SU-DHL-6 (cell line): ENCODE measurements at regions not wholly inside any gene's neighbourhood (a gene's known extent, or its start where the extent isn't known, plus 50 kb on each side); places are given as distances from the start of the nearest gene placed in this dataset.
"Not testable (repeated sequence)": the region's sequence is repeated elsewhere in the genome, so short reads cannot be mapped to it uniquely, and the experiment has no call there.

ENCODE experiments used
- H2AFZ ChIP-seq: fragments of 200-600 bp; sonication (generic); 2 replicates; pipeline ENCODE4 v1.6.1; 2014; ENCODE audit warnings: low read depth, mild to moderate bottlenecking, moderate library complexity, mixed read lengths, antibody characterized with exemption, low read length; ENCODE audit not compliant: severe bottlenecking
- H3F3A ChIP-seq: fragments of 200-600 bp; shearing (Covaris generic); 2 replicates; pipeline ENCODE4 v1.6.0; 2016; ENCODE audit warnings: antibody characterized with exemption, mild to moderate bottlenecking; ENCODE audit not compliant: insufficient read depth
- H3K27ac ChIP-seq: fragments of 200-600 bp; sonication (generic); 2 replicates; pipeline ENCODE4 v1.5.1; 2016; ENCODE audit warnings: low read depth, mild to moderate bottlenecking, low read length, moderate library complexity, mixed read lengths
- H3K27me3 ChIP-seq: fragments of 200-600 bp; sonication (generic), shearing (Covaris generic); 2 replicates; pipeline ENCODE4 v1.6.0; 2014; ENCODE audit warnings: mild to moderate bottlenecking, low read length
- H3K36me3 ChIP-seq: fragments of 200-600 bp; sonication (generic); 2 replicates; pipeline ENCODE4 v1.6.1; 2014; ENCODE audit warnings: mild to moderate bottlenecking, low read length, mixed read lengths
- H3K4me2 ChIP-seq: fragments of 300-600, 200-600 bp; shearing (Covaris generic), sonication (generic); 2 replicates; pipeline ENCODE4 v1.6.0; 2014; ENCODE audit warnings: low read length, low read depth, mild to moderate bottlenecking; ENCODE audit not compliant: poor library complexity, severe bottlenecking
- H3K4me3 ChIP-seq: fragments of 200-600 bp; sonication (generic); 2 replicates; pipeline ENCODE4 v1.5.1; 2014; ENCODE audit warnings: antibody characterized with exemption, low read length, mild to moderate bottlenecking, mixed read lengths; ENCODE audit not compliant: insufficient read depth, poor library complexity, severe bottlenecking
- H3K79me2 ChIP-seq: fragments of 200-600 bp; sonication (generic); 2 replicates; pipeline ENCODE4 v1.6.1; 2014; ENCODE audit warnings: mild to moderate bottlenecking, low read length, moderate library complexity; ENCODE audit not compliant: insufficient read depth
- H3K9ac ChIP-seq: fragments of 200-600 bp; sonication (generic); 2 replicates; pipeline ENCODE4 v1.7.0; 2014; ENCODE audit warnings: mild to moderate bottlenecking, low read length
- H3K9me2 ChIP-seq: fragments of 200-600 bp; sonication (generic); replicated peaks from 2 replicates; pipeline ENCODE4 v1.6.1; 2014; ENCODE audit warnings: low read length; ENCODE audit not compliant: insufficient read depth
- H3K9me3 ChIP-seq: fragments of 200-600 bp; sonication (generic); 2 replicates; pipeline ENCODE4 v1.6.1; 2014; ENCODE audit warnings: low read length, mixed read lengths; ENCODE audit not compliant: insufficient read depth
- H4K20me1 ChIP-seq: fragments of 200-600 bp; sonication (generic); 2 replicates; pipeline ENCODE4 v1.6.1; 2014; ENCODE audit warnings: low read depth, mild to moderate bottlenecking, antibody characterized with exemption, low read length, moderate library complexity, mixed read lengths
- CTCF ChIP-seq: fragments of 200-600 bp; sonication (generic); IDR thresholded peaks from one replicate; pipeline ENCODE4 v1.5.1; 2017; ENCODE audit warnings: antibody characterized with exemption, mild to moderate bottlenecking, low read length, moderate library complexity; ENCODE audit not compliant: insufficient read depth, poor library complexity, severe bottlenecking
- EZH2phosphoT487 ChIP-seq: fragments of 200-600 bp; sonication (generic), shearing (Covaris generic); conservative IDR thresholded peaks from 2 replicates; pipeline ENCODE4 v1.6.1; 2018; ENCODE audit warnings: mild to moderate bottlenecking, antibody characterized with exemption, low read length, moderate library complexity, mixed read lengths

GRCh38 chr10:44249490-44249889 is 135.4 kb downstream of the CXCL12 start:
- Histone ChIP-seq H3K36me3 (no peaks in the 10 kb centered on the region), H2AFZ (no peak overlapping the region), H3K27ac (no peak overlapping the region), H3K4me2 (no peak overlapping the region), H3F3A (no peaks in the 10 kb centered on the region), H3K27me3 (no peaks in the 10 kb centered on the region), H3K9ac (no peak overlapping the region), H4K20me1 (no peaks in the 10 kb centered on the region), H3K79me2 (no peaks in the 10 kb centered on the region), H3K9me3 (no peaks in the 10 kb centered on the region), H3K4me3 (no peak overlapping the region), H3K9me2 (no peaks in the 10 kb centered on the region)
- TF ChIP-seq EZH2phosphoT487, result no peak
- TF ChIP-seq CTCF, result no peak

GRCh38 chr10:44246700-44247099 is 138.2 kb downstream of the CXCL12 start:
- not testable (repeated sequence) for H3K4me2 ChIP-seq, H3K9me3 ChIP-seq, H3K36me3 ChIP-seq, H3F3A ChIP-seq, H3K79me2 ChIP-seq, H3K4me3 ChIP-seq, H3K27ac ChIP-seq, H3K27me3 ChIP-seq, H3K9ac ChIP-seq, H2AFZ ChIP-seq, H3K9me2 ChIP-seq, H4K20me1 ChIP-seq

GRCh38 chr10:44246287-44246686 is 138.6 kb downstream of the CXCL12 start:
- not testable (repeated sequence) for H3F3A ChIP-seq, H3K79me2 ChIP-seq, H3K4me3 ChIP-seq, H3K27ac ChIP-seq, H2AFZ ChIP-seq, H3K27me3 ChIP-seq, H3K9me2 ChIP-seq, H4K20me1 ChIP-seq, H3K36me3 ChIP-seq, H3K9ac ChIP-seq, H3K4me2 ChIP-seq, H3K9me3 ChIP-seq

- H3K9me3 ChIP-seq, result no peaks in the 10 kb centered on the region
- TF ChIP-seq EZH2phosphoT487 (no peak), CTCF (no peak)
- H3K79me2 ChIP-seq, result no peaks in the 10 kb centered on the region
- no peak overlapping the region for H3K4me3 ChIP-seq
- H3K9me2 ChIP-seq, result no peaks in the 10 kb centered on the region
- H3K36me3 ChIP-seq, result no peaks in the 10 kb centered on the region
- no peaks in the 10 kb centered on the region for H4K20me1 ChIP-seq
- no peak overlapping the region for H3K9ac ChIP-seq
- no peak overlapping the region for H3K27ac ChIP-seq
- H3F3A ChIP-seq, result no peaks in the 10 kb centered on the region
- no peak overlapping the region for H2AFZ ChIP-seq
- no peaks in the 10 kb centered on the region for H3K27me3 ChIP-seq
- no peak overlapping the region for H3K4me2 ChIP-seq
These were observed 139.3 kb downstream of the CXCL12 start for GRCh38 chr10:44245601-44245938.
